ENCODE measurements at regions not wholly inside any gene's neighbourhood (a gene's known extent, or its start where the extent isn't known, plus 50 kb on each side); places are given as distances from the start of the nearest gene placed in this dataset.

DNA sequence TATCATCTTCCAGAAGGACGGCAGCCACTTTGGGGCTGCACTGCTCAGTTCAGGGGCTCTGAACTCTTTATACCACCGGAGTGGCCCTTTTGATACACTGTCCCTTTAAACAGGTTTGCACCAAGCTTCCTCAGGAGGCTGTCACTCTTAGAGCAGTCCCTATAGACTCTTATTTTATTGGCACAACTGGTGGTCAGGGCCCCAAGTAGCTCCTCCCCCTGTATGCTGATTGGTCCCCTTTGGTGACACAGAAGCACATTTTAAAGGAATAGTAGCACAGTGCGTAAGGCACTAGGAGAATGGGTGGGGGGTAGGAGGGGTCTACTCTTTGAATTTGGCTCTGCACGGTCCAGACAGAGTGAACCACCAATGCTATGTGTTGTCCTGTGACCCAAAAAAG, 122.6 kb upstream of the MLN start:
- TF ChIP-seq, protein P1, sequence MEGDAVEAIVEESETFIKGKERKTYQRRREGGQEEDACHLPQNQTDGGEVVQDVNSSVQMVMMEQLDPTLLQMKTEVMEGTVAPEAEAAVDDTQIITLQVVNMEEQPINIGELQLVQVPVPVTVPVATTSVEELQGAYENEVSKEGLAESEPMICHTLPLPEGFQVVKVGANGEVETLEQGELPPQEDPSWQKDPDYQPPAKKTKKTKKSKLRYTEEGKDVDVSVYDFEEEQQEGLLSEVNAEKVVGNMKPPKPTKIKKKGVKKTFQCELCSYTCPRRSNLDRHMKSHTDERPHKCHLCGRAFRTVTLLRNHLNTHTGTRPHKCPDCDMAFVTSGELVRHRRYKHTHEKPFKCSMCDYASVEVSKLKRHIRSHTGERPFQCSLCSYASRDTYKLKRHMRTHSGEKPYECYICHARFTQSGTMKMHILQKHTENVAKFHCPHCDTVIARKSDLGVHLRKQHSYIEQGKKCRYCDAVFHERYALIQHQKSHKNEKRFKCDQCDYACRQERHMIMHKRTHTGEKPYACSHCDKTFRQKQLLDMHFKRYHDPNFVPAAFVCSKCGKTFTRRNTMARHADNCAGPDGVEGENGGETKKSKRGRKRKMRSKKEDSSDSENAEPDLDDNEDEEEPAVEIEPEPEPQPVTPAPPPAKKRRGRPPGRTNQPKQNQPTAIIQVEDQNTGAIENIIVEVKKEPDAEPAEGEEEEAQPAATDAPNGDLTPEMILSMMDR (IDR thresholded peaks at IDR 0.05; ENCODE audit: control insufficient read depth, insufficient read depth, low read depth, low read length, missing control alignments), result no peak

DNA sequence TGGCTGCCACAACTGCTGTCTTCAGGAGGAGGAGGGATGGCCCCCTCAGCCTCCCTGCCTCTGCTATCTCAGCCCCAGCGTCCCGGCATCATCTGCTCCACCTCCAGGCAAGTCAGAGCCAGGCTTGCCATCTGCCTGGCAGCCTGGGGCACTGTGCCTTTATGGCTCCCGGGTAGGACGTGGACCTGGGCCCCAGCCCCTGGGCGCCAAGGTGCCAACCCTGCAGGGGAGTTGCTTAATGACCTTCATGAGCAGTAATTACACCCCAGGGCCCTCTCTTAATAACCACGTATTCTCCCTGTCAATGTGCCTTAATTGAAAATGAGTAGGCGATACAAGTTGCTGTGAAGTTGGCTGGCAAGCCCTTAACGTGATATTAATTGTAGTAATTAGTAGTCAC, 122.1 kb upstream of the MLN start:
- TF ChIP-seq, protein P1 (IDR thresholded peaks at IDR 0.05; ENCODE audit: control insufficient read depth, insufficient read depth, low read depth, low read length, missing control alignments), result no peak
- no peak for DNase-seq (ENCODE audit: low read depth)
- H3K4me3 ChIP-seq (ENCODE audit: control insufficient read depth, low read depth, low read length), result no peak overlapping the region

More for the DNA sequence above, 122.6 kb upstream of the MLN start:
- no peak overlapping the region for H3K4me3 ChIP-seq (ENCODE audit: control insufficient read depth, low read depth, low read length)
- no peak for DNase-seq (ENCODE audit: low read depth)

DNA sequence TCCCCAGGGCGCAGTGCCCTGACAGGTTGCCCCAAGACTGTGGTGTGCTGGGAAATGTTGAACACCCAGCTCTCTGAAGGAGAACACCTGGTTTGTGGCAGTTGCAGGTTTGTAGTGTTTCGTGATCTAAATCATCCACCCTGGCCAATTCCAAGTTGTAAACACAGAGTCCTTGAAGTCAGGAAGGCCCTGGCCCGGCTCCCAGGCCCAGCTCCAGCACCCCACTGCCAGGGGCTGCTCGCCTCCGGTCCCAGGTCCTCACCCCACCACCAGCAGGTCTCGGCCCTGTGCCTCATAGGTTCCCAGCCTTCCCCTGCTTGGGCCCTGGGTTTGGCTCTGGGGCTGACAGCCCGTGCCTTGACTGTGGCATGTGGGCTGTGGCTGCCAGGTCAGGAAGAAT, 121.4 kb upstream of the MLN start:
- no peak for DNase-seq (ENCODE audit: low read depth)
- TF ChIP-seq, protein P1 (IDR thresholded peaks at IDR 0.05; ENCODE audit: control insufficient read depth, insufficient read depth, low read depth, low read length, missing control alignments), result no peak
- no peak overlapping the region for H3K4me3 ChIP-seq (ENCODE audit: control insufficient read depth, low read depth, low read length)

DNA sequence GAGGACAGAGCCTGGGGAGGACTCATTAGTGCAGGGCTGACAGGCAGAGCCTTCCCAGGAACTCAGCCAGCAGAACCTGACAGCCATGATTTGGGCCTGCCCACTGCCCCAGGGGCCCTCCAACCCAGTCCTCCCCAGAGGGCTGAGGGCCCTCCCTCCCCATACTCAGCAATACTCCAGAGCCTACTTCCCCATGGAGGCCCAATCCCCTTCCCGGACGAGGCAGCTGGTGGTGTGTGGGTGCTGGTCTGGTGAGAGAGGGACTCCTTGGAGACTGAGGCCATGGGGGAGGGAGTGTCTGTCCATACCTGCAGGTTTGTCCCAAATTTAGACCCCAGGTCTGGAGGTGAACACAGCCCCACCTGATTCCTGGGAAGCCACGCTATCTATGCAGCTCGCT, 120.9 kb upstream of the MLN start:
- no peak for DNase-seq (ENCODE audit: low read depth)
- TF ChIP-seq, protein P1 (IDR thresholded peaks at IDR 0.05; ENCODE audit: control insufficient read depth, insufficient read depth, low read depth, low read length, missing control alignments), result no peak

DNA sequence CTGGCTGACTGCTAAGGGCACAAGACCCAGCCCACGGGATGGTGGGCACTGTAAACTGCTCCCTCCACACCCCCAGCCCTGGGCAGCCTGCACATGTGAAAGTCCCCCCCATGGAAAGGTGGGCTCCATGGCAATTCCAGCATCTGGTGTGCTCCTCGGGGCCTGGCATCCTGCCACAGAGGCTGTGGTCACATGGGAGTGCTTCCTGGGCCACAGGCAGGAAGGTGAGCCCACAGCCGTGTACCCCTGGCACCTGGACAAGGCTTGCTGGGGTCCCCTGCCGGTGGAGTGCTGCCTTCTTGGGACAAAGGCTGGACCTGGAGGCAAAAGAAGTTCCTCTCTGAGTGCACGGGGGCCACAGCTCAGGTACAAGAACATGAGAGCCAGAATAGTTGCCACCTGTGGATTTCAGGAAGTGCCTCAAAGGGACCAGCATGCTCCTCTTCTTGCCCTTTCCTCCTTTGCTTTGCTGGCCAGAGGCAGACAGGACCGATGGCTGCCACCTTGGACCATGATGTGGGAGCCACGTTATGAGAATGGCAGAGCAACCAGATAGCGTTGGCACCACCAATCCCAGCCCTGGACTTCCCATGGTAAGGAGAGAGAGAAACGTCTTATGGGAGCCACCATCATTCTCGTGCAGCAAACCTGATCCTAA, 120.2 kb upstream of the MLN start:
- H3K4me3 ChIP-seq (ENCODE audit: control insufficient read depth, low read depth, low read length), result no peak overlapping the region
- DNase-seq (ENCODE audit: low read depth), result no peak
- TF ChIP-seq, protein P1 (IDR thresholded peaks at IDR 0.05; ENCODE audit: control insufficient read depth, insufficient read depth, low read depth, low read length, missing control alignments), result no peak

More for the DNA sequence above, 120.9 kb upstream of the MLN start:
- H3K4me3 ChIP-seq (ENCODE audit: control insufficient read depth, low read depth, low read length), result no peak overlapping the region

DNA sequence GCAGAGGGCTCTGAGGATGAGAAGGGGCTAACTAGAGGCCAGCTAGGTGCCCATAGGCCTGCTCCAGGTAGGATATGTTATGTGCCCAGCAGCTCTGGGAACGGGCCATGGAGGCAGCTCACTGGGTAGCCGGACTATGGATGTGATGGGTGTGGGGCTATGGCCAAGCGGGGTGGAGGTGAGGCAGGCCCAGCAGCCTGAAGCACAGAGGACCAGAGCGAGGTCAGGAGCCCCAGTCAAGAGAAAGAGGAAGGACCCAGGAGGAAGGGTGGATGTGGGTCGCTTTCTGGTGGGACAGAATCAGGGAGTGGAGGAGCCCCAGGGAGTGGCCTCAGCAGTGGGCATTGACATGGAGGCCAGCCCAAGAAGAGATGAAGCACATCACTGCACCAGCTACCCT, 117.9 kb upstream of the MLN start:
- TF ChIP-seq, protein P1 (IDR thresholded peaks at IDR 0.05; ENCODE audit: control insufficient read depth, insufficient read depth, low read depth, low read length, missing control alignments), result no peak
- no peak for DNase-seq (ENCODE audit: low read depth)
- no peak overlapping the region for H3K4me3 ChIP-seq (ENCODE audit: control insufficient read depth, low read depth, low read length)

Measured in AG09309 (cell line).